ENCODE measurements at regions not wholly inside any gene's neighbourhood (a gene's known extent, or its start where the extent isn't known, plus 50 kb on each side); places are given as distances from the start of the nearest gene placed in this dataset.

DNA sequence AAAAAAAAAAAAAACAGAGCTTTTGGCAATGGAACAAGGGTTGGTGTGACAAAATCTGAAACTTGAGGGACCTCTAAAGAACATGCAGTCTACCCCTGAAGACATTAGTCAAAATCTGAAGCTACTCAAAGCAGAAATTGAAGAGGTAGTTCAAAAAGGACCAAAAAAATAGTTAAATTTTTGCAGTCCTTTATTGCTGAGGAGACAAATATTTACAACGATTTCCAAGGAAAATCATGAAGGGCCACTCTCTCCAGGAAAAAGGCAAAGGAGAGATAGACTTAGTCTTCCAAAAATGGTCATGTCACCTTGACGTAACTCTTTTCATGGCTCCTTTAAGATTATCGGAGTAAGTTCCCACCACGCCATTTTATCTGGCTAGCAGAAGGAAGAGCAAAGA is 452.0 kb downstream of the XIRP2 start:
- no peak overlapping the region for H3K18ac ChIP-seq (ENCODE audit: extremely low read depth, low read length)
- H3K36me3 ChIP-seq (ENCODE audit: control insufficient read depth in 2 of 4, insufficient read depth in 4 of 4, low read length in 3 of 4): no peaks in the 10 kb centered on the region
- no peaks in the 10 kb centered on the region; the same call in 1 of the 2 replicates for H3K23me2 ChIP-seq (ENCODE audit: low read depth, low read length)
- H2BK5ac ChIP-seq (ENCODE audit: low read depth, low read length): no peak overlapping the region
- H2BK20ac ChIP-seq (ENCODE audit: low read length): no peak overlapping the region
- H3K23ac ChIP-seq (ENCODE audit: insufficient read length): no peak overlapping the region
- no peaks in the 10 kb centered on the region for H3K79me1 ChIP-seq (ENCODE audit: low read depth, low read length)
- H3K56ac ChIP-seq (replicated peaks; ENCODE audit: insufficient read length, low read depth, low read length): no peak overlapping the region
- H3K27me3 ChIP-seq (replicated peaks in 1 of 4; ENCODE audit: control insufficient read depth in 3 of 4, extremely low read depth in 1 of 4, insufficient read depth in 3 of 4, low read length in 3 of 4): peaks cover 0 to 1% (median 0%) of the 10 kb centered on the region in 4 experiments; a peak in 1 of 7 replicates
- ChIA-PET POLR2A (ENCODE audit: partially characterized antibody) (no interaction called here), CTCF (ENCODE audit: partially characterized antibody) (interaction anchor here (0.9 to 1.7 kb wide), 2 partner anchors 37 to 210 kb away, joined by 3 read pairs; no protein-coding TSS in a partner anchor)
- H3K14ac ChIP-seq (ENCODE audit: insufficient read length): no peak overlapping the region
- H4K20me1 ChIP-seq (replicated peaks in 1 of 2; ENCODE audit: control insufficient read depth in 1 of 2, insufficient read depth in 2 of 2, low read length in 2 of 2): peaks cover 0 to 4% of the 10 kb centered on the region in 2 experiments
- H3K4me1 ChIP-seq (replicated peaks in 1 of 4; ENCODE audit: control insufficient read depth in 3 of 4, insufficient read depth in 4 of 4, low read length in 3 of 4): peaks cover 0 to 28% (median 9%) of the 10 kb centered on the region in 4 experiments; a peak in 4 of 7 replicates
- FAIRE-seq (no peak), DNase-seq (ENCODE audit: low read depth in 1 of 2, low spot score in 2 of 2) (no peak)
- no peak overlapping the region for H4K5ac ChIP-seq (ENCODE audit: insufficient read length, low read depth, low read length)
- H2BK15ac ChIP-seq (ENCODE audit: low read length): no peak overlapping the region
- H4K8ac ChIP-seq (ENCODE audit: extremely low read depth, insufficient read depth, low read length): no peak overlapping the region
- H3K27ac ChIP-seq (ENCODE audit: low read depth, low read length): no peak overlapping the region
- H3K4ac ChIP-seq (replicated peaks; ENCODE audit: insufficient read length, low read depth, low read length): no peak overlapping the region
- no peak overlapping the region for H3K9ac ChIP-seq (replicated peaks in 1 of 4; ENCODE audit: extremely low read depth in 1 of 4, low read depth in 3 of 4, low read length in 3 of 4)
- no peak overlapping the region for H2BK12ac ChIP-seq (ENCODE audit: low read depth, low read length)
- H2AFZ ChIP-seq (ENCODE audit: low read length): no peak overlapping the region
- peaks cover 0 to 93% of the 10 kb centered on the region in 2 experiments; a peak in 3 of 4 replicates for H3K79me2 ChIP-seq (ENCODE audit: control insufficient read depth in 1 of 2, insufficient read depth in 2 of 2, low read length in 2 of 2)
- no peak overlapping the region for H2AK5ac ChIP-seq (ENCODE audit: low read depth, low read length)
- H3K4me2 ChIP-seq (ENCODE audit: insufficient read depth in 1 of 2, low read depth in 2 of 2, low read length in 2 of 2): no peak overlapping the region
- 92% methylated on average over 4 of the region's 4 CpGs; no CpG with 5 or more reads in 1 of the 2 experiments for WGBS, 2 experiments (ENCODE audit: extremely low coverage in 1 of 2, insufficient coverage in 1 of 2, insufficient read length in 1 of 2, insufficient replicate concordance in 2 of 2, low coverage in 1 of 2, low lambda C conversion rate in 2 of 2, missing lambda C conversion rate in 1 of 2)
- no peak overlapping the region for H2BK120ac ChIP-seq (replicated peaks; ENCODE audit: low read depth, low read length)
- no peak overlapping the region for H3K4me3 ChIP-seq (ENCODE audit: extremely low read depth in 1 of 4, insufficient read depth in 2 of 4, low read depth in 3 of 4, low read length in 4 of 4)
- no peak overlapping the region for H4K91ac ChIP-seq (replicated peaks; ENCODE audit: insufficient read length, low read length)
- no peaks in the 10 kb centered on the region for H3K9me3 ChIP-seq (ENCODE audit: insufficient read depth in 2 of 2, low read depth in 1 of 2, low read length in 1 of 2)
- no peak for TF ChIP-seq SIX5 (IDR thresholded peaks at IDR 0.05; ENCODE audit: low read depth, low read length)
- no peak for TF ChIP-seq TEAD4 (IDR thresholded peaks at IDR 0.05; ENCODE audit: low read depth, low read length)
- no peak for TF ChIP-seq CEBPB (IDR thresholded peaks at IDR 0.05; ENCODE audit: low read depth, low read length)
- TF ChIP-seq, protein P1, sequence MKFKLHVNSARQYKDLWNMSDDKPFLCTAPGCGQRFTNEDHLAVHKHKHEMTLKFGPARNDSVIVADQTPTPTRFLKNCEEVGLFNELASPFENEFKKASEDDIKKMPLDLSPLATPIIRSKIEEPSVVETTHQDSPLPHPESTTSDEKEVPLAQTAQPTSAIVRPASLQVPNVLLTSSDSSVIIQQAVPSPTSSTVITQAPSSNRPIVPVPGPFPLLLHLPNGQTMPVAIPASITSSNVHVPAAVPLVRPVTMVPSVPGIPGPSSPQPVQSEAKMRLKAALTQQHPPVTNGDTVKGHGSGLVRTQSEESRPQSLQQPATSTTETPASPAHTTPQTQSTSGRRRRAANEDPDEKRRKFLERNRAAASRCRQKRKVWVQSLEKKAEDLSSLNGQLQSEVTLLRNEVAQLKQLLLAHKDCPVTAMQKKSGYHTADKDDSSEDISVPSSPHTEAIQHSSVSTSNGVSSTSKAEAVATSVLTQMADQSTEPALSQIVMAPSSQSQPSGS (IDR thresholded peaks at IDR 0.05; ENCODE audit: low read length): no peak
- TF ChIP-seq CTBP2 (IDR thresholded peaks at IDR 0.05; ENCODE audit: borderline replicate concordance, insufficient read depth, insufficient read length, low read length): no peak
- TF ChIP-seq BCL11A (IDR thresholded peaks at IDR 0.05; ENCODE audit: low read depth in 2 of 2, low read length in 2 of 2): no peak
- no peak for TF ChIP-seq CREB1 (IDR thresholded peaks at IDR 0.05)
- TF ChIP-seq NANOG (IDR thresholded peaks at IDR 0.05; ENCODE audit: insufficient read depth, low read depth, low read length, poor library complexity, severe bottlenecking): no peak
- no peak for TF ChIP-seq MAFK (IDR thresholded peaks at IDR 0.05; ENCODE audit: low read depth, low read length)
- no peak for TF ChIP-seq SIN3A (conservative IDR thresholded peaks at IDR 0.05 in 1 of 2, IDR thresholded peaks at IDR 0.05 in 1 of 2; ENCODE audit: low read depth in 1 of 2, low read length in 2 of 2)
- no peak for TF ChIP-seq RFX5 (IDR thresholded peaks at IDR 0.05; ENCODE audit: borderline replicate concordance, low read depth, low read length)
- TF ChIP-seq JUN (IDR thresholded peaks at IDR 0.05; ENCODE audit: low read depth, low read length): no peak
- TF ChIP-seq KDM5A (IDR thresholded peaks at IDR 0.05; ENCODE audit: low read length): no peak
- no peak for TF ChIP-seq POLR2A (IDR thresholded peaks at IDR 0.05; ENCODE audit: control extremely low read depth in 1 of 2, low read depth in 2 of 2, low read length in 2 of 2)
